Testis (tissue), 2 donors: ENCODE measurements at regions not wholly inside any gene's neighbourhood (a gene's known extent, or its start where the extent isn't known, plus 50 kb on each side); places are given as distances from the start of the nearest gene placed in this dataset.

Experiments
- DNase-seq: peaks from one replicate; pipeline ENCODE4 v3.0.0-alpha.2; 2019
- H3K27ac ChIP-seq, 2 donors: fragments of 200-600 bp; sonication (generic); one replicate each; pipeline ENCODE4 v1.5.1; 2019
- H3K27me3 ChIP-seq: fragments of 200-600 bp; sonication (generic); one replicate; pipeline ENCODE4 v1.5.1; 2019
- H3K36me3 ChIP-seq: fragments of 200-600 bp; sonication (generic); one replicate; pipeline ENCODE4 v1.5.1; 2017; ENCODE audit warnings: low read depth; ENCODE audit errors: missing control alignments
- H3K4me1 ChIP-seq: fragments of 200-600 bp; sonication (generic); one replicate; pipeline ENCODE4 v1.5.1; 2019
- H3K4me3 ChIP-seq, 2 donors: fragments of 200-600 bp; sonication (generic); one replicate each; pipeline ENCODE4 v1.5.1; 2017 to 2019
- H3K9me3 ChIP-seq: fragments of 200-600 bp; sonication (generic); one replicate; pipeline ENCODE4 v1.5.1; 2017
- POLR2A ChIP-seq: fragments of 450-650 bp; IDR thresholded peaks from one replicate; pipeline ENCODE4 v1.6.1; 2017; ENCODE audit warnings: antibody characterized with exemption, mild to moderate bottlenecking, moderate library complexity
- WGBS, 2 donors: methylation state at CpG; one replicate each; pipeline ENCODE4 v1.1.5; 2018; 5-methylcytosine and 5-hydroxymethylcytosine counted together
- intact Hi-C: fragments of 100-400 bp; cut with DNase I; formaldehyde crosslinking; loops from one replicate; pipeline ENCODE4 v1.15.1; 2023; ENCODE audit warnings: low total_unique reads
- TF ChIP-seq, protein P1 (sequence below), 3 experiments: fragments of 450-650 bp in 2 of 3; fragments of 200-600 bp in 1 of 3; sonication (generic) in 1 of 3; IDR thresholded peaks; one replicate each; pipeline ENCODE4 v1.5.1; 2016 to 2019; ENCODE audit warnings: antibody characterized with exemption in 3 of 3, mild to moderate bottlenecking in 2 of 3, moderate library complexity in 1 of 3

- H3K27me3 ChIP-seq: no peaks in the 10 kb centered on the region
- H3K4me3 ChIP-seq: no peak overlapping the region
- TF ChIP-seq, protein P1, sequence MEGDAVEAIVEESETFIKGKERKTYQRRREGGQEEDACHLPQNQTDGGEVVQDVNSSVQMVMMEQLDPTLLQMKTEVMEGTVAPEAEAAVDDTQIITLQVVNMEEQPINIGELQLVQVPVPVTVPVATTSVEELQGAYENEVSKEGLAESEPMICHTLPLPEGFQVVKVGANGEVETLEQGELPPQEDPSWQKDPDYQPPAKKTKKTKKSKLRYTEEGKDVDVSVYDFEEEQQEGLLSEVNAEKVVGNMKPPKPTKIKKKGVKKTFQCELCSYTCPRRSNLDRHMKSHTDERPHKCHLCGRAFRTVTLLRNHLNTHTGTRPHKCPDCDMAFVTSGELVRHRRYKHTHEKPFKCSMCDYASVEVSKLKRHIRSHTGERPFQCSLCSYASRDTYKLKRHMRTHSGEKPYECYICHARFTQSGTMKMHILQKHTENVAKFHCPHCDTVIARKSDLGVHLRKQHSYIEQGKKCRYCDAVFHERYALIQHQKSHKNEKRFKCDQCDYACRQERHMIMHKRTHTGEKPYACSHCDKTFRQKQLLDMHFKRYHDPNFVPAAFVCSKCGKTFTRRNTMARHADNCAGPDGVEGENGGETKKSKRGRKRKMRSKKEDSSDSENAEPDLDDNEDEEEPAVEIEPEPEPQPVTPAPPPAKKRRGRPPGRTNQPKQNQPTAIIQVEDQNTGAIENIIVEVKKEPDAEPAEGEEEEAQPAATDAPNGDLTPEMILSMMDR (IDR thresholded peaks at IDR 0.05): no peak
- TF ChIP-seq POLR2A: no peak
- no peaks in the 10 kb centered on the region for H3K9me3 ChIP-seq
- no peak for DNase-seq
- H3K4me1 ChIP-seq: no peaks in the 10 kb centered on the region
- no peaks in the 10 kb centered on the region for H3K36me3 ChIP-seq
- 72 to 79% methylated on average over 5 of the region's 5 CpGs for WGBS, 2 donors
- H3K27ac ChIP-seq: no peak overlapping the region
- intact Hi-C loops: no loop called here
Observed at GRCh38 chr11:128222245-128222884, 365.0 kb downstream of the ETS1 start.

DNA sequence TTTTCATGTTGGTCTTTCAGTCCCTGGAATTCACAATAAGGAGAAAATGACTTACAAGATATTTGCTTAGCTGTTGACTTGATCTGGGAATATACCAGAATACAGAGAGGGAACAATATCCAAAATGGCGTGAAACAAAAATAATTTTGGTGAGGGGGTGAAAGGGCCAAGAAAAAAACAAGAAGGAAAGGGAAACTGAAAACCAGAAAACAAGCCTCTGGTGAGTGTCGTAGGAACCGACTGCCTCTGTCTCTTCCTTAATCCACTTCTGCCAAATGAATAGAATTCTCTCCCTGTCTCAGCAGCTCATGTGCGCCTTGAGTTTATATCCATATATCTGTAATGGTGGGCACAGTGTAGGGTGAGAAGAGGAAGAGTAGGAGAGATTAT lies 367.6 kb downstream of the ETS1 start:
- no peak for DNase-seq
- H3K27me3 ChIP-seq: no peaks in the 10 kb centered on the region
- no peaks in the 10 kb centered on the region for H3K9me3 ChIP-seq
- H3K27ac ChIP-seq: no peak overlapping the region
- no peak for TF ChIP-seq POLR2A
- TF ChIP-seq, protein P1 (IDR thresholded peaks at IDR 0.05): no peak
- no peaks in the 10 kb centered on the region for H3K4me1 ChIP-seq
- no peak overlapping the region for H3K4me3 ChIP-seq
- intact Hi-C loops: no loop called here
- no peaks in the 10 kb centered on the region for H3K36me3 ChIP-seq
- WGBS, 2 donors: 69 to 78% methylated on average over 4 of the region's 4 CpGs

GRCh38 chr11:128216198-128216597 lies 371.2 kb downstream of the ETS1 start:
- Histone ChIP-seq H3K36me3 (no peaks in the 10 kb centered on the region), H3K9me3 (no peaks in the 10 kb centered on the region), H3K27me3 (no peaks in the 10 kb centered on the region), H3K27ac (no peak overlapping the region), H3K4me3 (no peak overlapping the region), H3K4me1 (no peaks in the 10 kb centered on the region)
- 93 to 96% methylated on average over 1 of the region's 1 CpG for WGBS, 2 donors
- TF ChIP-seq, protein P1 (IDR thresholded peaks at IDR 0.05): no peak
- TF ChIP-seq POLR2A: no peak
- intact Hi-C loops: no loop called here
- no peak for DNase-seq

- Histone ChIP-seq H3K4me1 (no peaks in the 10 kb centered on the region), H3K27me3 (no peaks in the 10 kb centered on the region), H3K4me3 (no peak overlapping the region), H3K36me3 (no peaks in the 10 kb centered on the region), H3K27ac (no peak overlapping the region), H3K9me3 (no peaks in the 10 kb centered on the region)
- intact Hi-C loops: no loop called here
- DNase-seq: no peak
- 90 to 98% methylated on average over 8 to 26 of the region's 28 CpGs for WGBS, 2 donors
- no peak for TF ChIP-seq POLR2A
- TF ChIP-seq, protein P1 (IDR thresholded peaks at IDR 0.05): no peak
Observed at GRCh38 chr11:128215238-128215882, 372.0 kb downstream of the ETS1 start.

GRCh38 chr11:128214263-128214662 lies 373.1 kb downstream of the ETS1 start:
- peak; percentile 23 for DNase-seq
- TF ChIP-seq, protein P1 (IDR thresholded peaks at IDR 0.05): no peak
- no peak for TF ChIP-seq POLR2A
- Histone ChIP-seq H3K36me3 (no peaks in the 10 kb centered on the region), H3K4me1 (no peaks in the 10 kb centered on the region), H3K27ac (no peak overlapping the region), H3K9me3 (no peaks in the 10 kb centered on the region), H3K27me3 (no peaks in the 10 kb centered on the region), H3K4me3 (no peak overlapping the region)
- 62 to 79% methylated on average over 9 of the region's 9 CpGs for WGBS, 2 donors
- intact Hi-C loops: no loop called here
